H1 (cell line): ENCODE measurements at regions not wholly inside any gene's neighbourhood (a gene's known extent, or its start where the extent isn't known, plus 50 kb on each side); places are given as distances from the start of the nearest gene placed in this dataset.

Source experiments
- CTCF ChIA-PET: fragments of 300-600 bp; sonication (Branson Sonifier 250); formaldehyde crosslinking; loops from one replicate; lab custom pipeline; 2021; ENCODE audit not compliant: partially characterized antibody; lab: Charles Lee
- POLR2A ChIA-PET: fragments of 300-600 bp; sonication (Branson Sonifier 250); formaldehyde crosslinking; loops from one replicate; lab custom pipeline; 2021; ENCODE audit warnings: inconsistent platforms; ENCODE audit not compliant: partially characterized antibody; lab: Charles Lee
- DNase-seq, 2 experiments: peaks; one replicate each; pipeline versions ENCODE4 v3.0.0 to v3.0.0-alpha.2; 2010 to 2022; ENCODE audit warnings: low spot score in 2 of 2, low read depth in 1 of 2, mixed read lengths in 1 of 2
- FAIRE-seq: peaks from 2 replicates; lab custom pipeline; 2011; peaks lifted over from hg19 to GRCh38; lab: Jason Lieb, UNC
- H2AFZ ChIP-seq: 2 replicates; pipeline ENCODE4 v1.8.1; 2012; ENCODE audit warnings: low read length, inconsistent platforms
- H2AK5ac ChIP-seq: 2 replicates; pipeline ENCODE4 v1.6.1; 2013; ENCODE audit warnings: low read depth, low read length
- H2BK120ac ChIP-seq: replicated peaks from 2 replicates; pipeline ENCODE3; 2013; ENCODE audit warnings: low read depth, low read length, inconsistent platforms
- H2BK12ac ChIP-seq: 2 replicates; pipeline ENCODE4 v1.6.1; 2013; ENCODE audit warnings: low read depth, low read length
- H2BK15ac ChIP-seq: 2 replicates; pipeline ENCODE4 v1.6.1; 2013; ENCODE audit warnings: low read length
- H2BK20ac ChIP-seq: 2 replicates; pipeline ENCODE4 v1.6.1; 2013; ENCODE audit warnings: low read length
- H2BK5ac ChIP-seq: 2 replicates; pipeline ENCODE4 v1.6.1; 2013; ENCODE audit warnings: low read depth, low read length
- H3K14ac ChIP-seq: 2 replicates; pipeline ENCODE4 v1.6.1; 2013; ENCODE audit warnings: inconsistent platforms; ENCODE audit not compliant: insufficient read length
- H3K18ac ChIP-seq: 2 replicates; pipeline ENCODE4 v1.6.1; 2013; ENCODE audit warnings: low read length; ENCODE audit errors: extremely low read depth
- H3K23ac ChIP-seq: 2 replicates; pipeline ENCODE4 v1.6.1; 2013; ENCODE audit warnings: inconsistent platforms; ENCODE audit not compliant: insufficient read length
- H3K23me2 ChIP-seq: 2 replicates; pipeline ENCODE4 v1.6.1; 2013; ENCODE audit warnings: low read depth, low read length
- H3K27ac ChIP-seq: 2 replicates; pipeline ENCODE4 v1.6.1; 2011; ENCODE audit warnings: low read depth, low read length, inconsistent platforms
- H3K27me3 ChIP-seq, 4 experiments: replicated peaks in 1 of 4; 1 replicate in 1 of 4; 2 replicates in 3 of 4; pipeline versions ENCODE4 v1.6.1 to v1.8.1; 2011 to 2013; ENCODE audit warnings: low read length in 3 of 4, mild to moderate bottlenecking in 3 of 4, inconsistent platforms in 2 of 4, mixed read lengths in 2 of 4, moderate library complexity in 1 of 4; ENCODE audit not compliant: control insufficient read depth in 3 of 4, insufficient read depth in 3 of 4; ENCODE audit errors: extremely low read depth in 1 of 4
- H3K36me3 ChIP-seq, 4 experiments: 2 replicates each; pipeline versions ENCODE4 v1.6.1 to v1.8.1; 2011 to 2013; ENCODE audit warnings: mild to moderate bottlenecking in 4 of 4, low read length in 3 of 4, moderate library complexity in 2 of 4, control low read depth in 1 of 4, inconsistent platforms in 1 of 4; ENCODE audit not compliant: insufficient read depth in 4 of 4, control insufficient read depth in 2 of 4
- H3K4ac ChIP-seq: replicated peaks from 2 replicates; pipeline ENCODE3; 2013; ENCODE audit warnings: low read length, low read depth, mixed read lengths, inconsistent platforms; ENCODE audit not compliant: insufficient read length
- H3K4me1 ChIP-seq, 4 experiments: replicated peaks in 1 of 4; 1 replicate in 1 of 4; 2 replicates in 3 of 4; pipeline versions ENCODE4 v1.6.1 to v1.8.1; 2011 to 2013; ENCODE audit warnings: low read length in 3 of 4, inconsistent platforms in 2 of 4, mixed read lengths in 1 of 4; ENCODE audit not compliant: insufficient read depth in 4 of 4, control insufficient read depth in 3 of 4
- H3K4me2 ChIP-seq, 2 experiments: 2 replicates each; pipeline versions ENCODE4 v1.6.1 to v1.8.1; 2011 to 2013; ENCODE audit warnings: low read depth in 2 of 2, low read length in 2 of 2, control low read depth in 1 of 2, inconsistent platforms in 1 of 2, mild to moderate bottlenecking in 1 of 2; ENCODE audit not compliant: insufficient read depth in 1 of 2
- H3K4me3 ChIP-seq, 4 experiments: fragments of 200-600, 300-600 bp in 1 of 4; sonication (generic), shearing (Covaris generic), sonication (Bioruptor Twin) in 1 of 4; 2 replicates each; pipeline versions ENCODE4 v1.5.1 to v1.8.1; 2011 to 2016; ENCODE audit warnings: low read length in 4 of 4, low read depth in 3 of 4, control low read depth in 2 of 4, inconsistent platforms in 2 of 4, mild to moderate bottlenecking in 2 of 4, mixed read lengths in 1 of 4, moderate library complexity in 1 of 4; ENCODE audit not compliant: insufficient read depth in 2 of 4; ENCODE audit errors: extremely low read depth in 1 of 4
- H3K56ac ChIP-seq: replicated peaks from 2 replicates; pipeline ENCODE3; 2013; ENCODE audit warnings: low read depth, mild to moderate bottlenecking, mixed read lengths, low read length, inconsistent platforms; ENCODE audit not compliant: insufficient read length
- H3K79me1 ChIP-seq: 2 replicates; pipeline ENCODE4 v1.6.1; 2013; ENCODE audit warnings: low read depth, low read length, control low read depth
- H3K79me2 ChIP-seq, 2 experiments: 2 replicates each; pipeline versions ENCODE4 v1.6.1 to v1.8.1; 2012 to 2013; ENCODE audit warnings: low read length in 2 of 2, mild to moderate bottlenecking in 2 of 2, inconsistent platforms in 1 of 2; ENCODE audit not compliant: insufficient read depth in 2 of 2, control insufficient read depth in 1 of 2
- H3K9ac ChIP-seq, 4 experiments: replicated peaks in 1 of 4; 1 replicate in 1 of 4; 2 replicates in 3 of 4; pipeline versions ENCODE4 v1.6.1 to v1.8.1; 2011 to 2013; ENCODE audit warnings: low read depth in 3 of 4, low read length in 3 of 4, control low read depth in 2 of 4, mild to moderate bottlenecking in 2 of 4, moderate library complexity in 2 of 4, inconsistent platforms in 1 of 4; ENCODE audit errors: extremely low read depth in 1 of 4
- H3K9me3 ChIP-seq, 2 experiments: 2 replicates each; pipeline versions ENCODE4 v1.6.1 to v1.8.1; 2012 to 2013; ENCODE audit warnings: mild to moderate bottlenecking in 2 of 2, moderate library complexity in 2 of 2, control low read depth in 1 of 2, inconsistent platforms in 1 of 2, low read depth in 1 of 2, low read length in 1 of 2, mixed read lengths in 1 of 2; ENCODE audit not compliant: insufficient read depth in 2 of 2
- H4K20me1 ChIP-seq, 2 experiments: replicated peaks in 1 of 2; 2 replicates each; pipeline versions ENCODE3 to v1.8.1; 2011 to 2013; ENCODE audit warnings: inconsistent platforms in 2 of 2, low read length in 2 of 2, mild to moderate bottlenecking in 1 of 2; ENCODE audit not compliant: insufficient read depth in 2 of 2, control insufficient read depth in 1 of 2
- H4K5ac ChIP-seq: 2 replicates; pipeline ENCODE4 v1.6.1; 2013; ENCODE audit warnings: low read length, low read depth, mixed read lengths, inconsistent platforms; ENCODE audit not compliant: insufficient read length
- H4K8ac ChIP-seq: 2 replicates; pipeline ENCODE4 v1.8.0; 2013; ENCODE audit warnings: mild to moderate bottlenecking, moderate library complexity, low read length, inconsistent platforms; ENCODE audit not compliant: insufficient read depth; ENCODE audit errors: extremely low read depth
- H4K91ac ChIP-seq: replicated peaks from 2 replicates; pipeline ENCODE3; 2013; ENCODE audit warnings: low read length, mixed read lengths, inconsistent platforms; ENCODE audit not compliant: insufficient read length
- ASH2L ChIP-seq: fragments of 200-600, 300-600 bp; sonication (generic); IDR thresholded peaks from one replicate; pipeline ENCODE4 v1.7.1; 2017; ENCODE audit warnings: low read length
- ATF2 ChIP-seq: IDR thresholded peaks from 2 replicates; pipeline ENCODE4 v1.6.1; 2012; ENCODE audit warnings: low read length, inconsistent platforms
- CBX5 ChIP-seq: fragments of 300-800, 300-1000 bp; sonication (generic); IDR thresholded peaks from 2 replicates; pipeline ENCODE4 v1.7.1; 2016; ENCODE audit warnings: antibody characterized with exemption, low read length, low read depth
- CHD1 ChIP-seq: IDR thresholded peaks from 2 replicates; pipeline ENCODE4 v1.6.1; 2012; ENCODE audit warnings: low read depth, low read length, improper control_type of control experiment
- CREB1 ChIP-seq: IDR thresholded peaks from 2 replicates; pipeline ENCODE4 v1.6.1; 2012; ENCODE audit warnings: inconsistent platforms
- GABPA ChIP-seq: IDR thresholded peaks from 2 replicates; pipeline ENCODE4 v1.6.1; 2011; ENCODE audit warnings: mild to moderate bottlenecking, low read length, moderate library complexity, borderline replicate concordance; ENCODE audit not compliant: insufficient read depth
- HDAC6 ChIP-seq: IDR thresholded peaks from one replicate; pipeline ENCODE4 v1.7.1; 2012; ENCODE audit warnings: low read depth, mild to moderate bottlenecking, inconsistent platforms, low read length, moderate library complexity
- POLR2AphosphoS5 ChIP-seq: IDR thresholded peaks from 2 replicates; pipeline ENCODE4 v1.6.1; 2011; ENCODE audit warnings: low read depth, low read length
- SIX5 ChIP-seq: IDR thresholded peaks from 2 replicates; pipeline ENCODE4 v1.6.1; 2011; ENCODE audit warnings: mild to moderate bottlenecking, low read depth, low read length
- SUZ12 ChIP-seq: fragments of 200-600 bp; sonication (generic); IDR thresholded peaks from 2 replicates; pipeline ENCODE4 v1.6.1; 2012; ENCODE audit warnings: mild to moderate bottlenecking, inconsistent platforms, low read length, moderate library complexity, mixed read lengths
- WGBS, 2 experiments: shearing (Covaris generic) in 1 of 2; methylation state at CpG; one replicate each; pipeline versions ENCODE4 v1.1.6 to v1.1.7; 2013 to 2015; ENCODE audit warnings: low lambda C conversion rate in 2 of 2, mixed read lengths in 2 of 2, inconsistent platforms in 1 of 2, low coverage in 1 of 2, missing lambda C conversion rate in 1 of 2; ENCODE audit not compliant: insufficient replicate concordance in 2 of 2, insufficient coverage in 1 of 2, insufficient read length in 1 of 2; ENCODE audit errors: extremely low coverage in 1 of 2, missing lambda C conversion rate in 1 of 2; 5-methylcytosine and 5-hydroxymethylcytosine counted together
- TF ChIP-seq, protein P1 (sequence below), 3 experiments: IDR thresholded peaks; 1 replicate in 2 of 3; 2 replicates in 1 of 3; pipeline versions ENCODE4 v1.5.1 to v1.6.1; 2011; ENCODE audit warnings: low read length in 3 of 3, mild to moderate bottlenecking in 3 of 3, inconsistent platforms in 2 of 3, low read depth in 1 of 3, moderate library complexity in 1 of 3; ENCODE audit not compliant: insufficient read depth in 1 of 3; ENCODE audit errors: control extremely low read depth in 1 of 3

- H2BK12ac ChIP-seq, result no peak overlapping the region
- H2AFZ ChIP-seq, result no peak overlapping the region
- no peaks in the 10 kb centered on the region for H3K27me3 ChIP-seq
- H3K27ac ChIP-seq, result no peak overlapping the region
- no peak overlapping the region for H3K4me2 ChIP-seq
- H3K79me2 ChIP-seq, result no peaks in the 10 kb centered on the region
- no peak overlapping the region for H3K23ac ChIP-seq
- DNase-seq (no peak), FAIRE-seq (no peak)
- H3K56ac ChIP-seq, result no peak overlapping the region
- H2AK5ac ChIP-seq, result no peak overlapping the region
- no peak overlapping the region for H4K8ac ChIP-seq
- H3K4me1 ChIP-seq, result no peaks in the 10 kb centered on the region
- no peak overlapping the region for H4K5ac ChIP-seq
- CTCF ChIA-PET, result no interaction called here
- H3K4me3 ChIP-seq, result no peak overlapping the region
- no peaks in the 10 kb centered on the region for H3K23me2 ChIP-seq
- no peak overlapping the region for H2BK5ac ChIP-seq
- H2BK120ac ChIP-seq, result no peak overlapping the region
- H3K4ac ChIP-seq, result no peak overlapping the region
- peak overlapping the region; percentile 31 for H3K14ac ChIP-seq
- H4K91ac ChIP-seq, result no peak overlapping the region
- H4K20me1 ChIP-seq, result no peaks in the 10 kb centered on the region
- H2BK20ac ChIP-seq, result no peak overlapping the region
- POLR2A ChIA-PET, result no interaction called here
- peaks cover 86 to 100% of the 10 kb centered on the region in 2 experiments for H3K9me3 ChIP-seq
- no peaks in the 10 kb centered on the region for H3K79me1 ChIP-seq
- H3K18ac ChIP-seq, result no peak overlapping the region
- no peak overlapping the region for H2BK15ac ChIP-seq
- H3K9ac ChIP-seq, result no peak overlapping the region
- no peaks in the 10 kb centered on the region for H3K36me3 ChIP-seq
- WGBS, 2 experiments, result 82% methylated on average over 10 of the region's 10 CpGs; no CpG with 5 or more reads in 1 of the 2 experiments
- TF ChIP-seq CBX5 (no peak), GABPA (no peak), SIX5 (no peak), ATF2 (no peak), ASH2L (no peak), CHD1 (no peak), SUZ12 (no peak), HDAC6 (no peak), POLR2AphosphoS5 (no peak), CREB1 (no peak)
- TF ChIP-seq, protein P1, sequence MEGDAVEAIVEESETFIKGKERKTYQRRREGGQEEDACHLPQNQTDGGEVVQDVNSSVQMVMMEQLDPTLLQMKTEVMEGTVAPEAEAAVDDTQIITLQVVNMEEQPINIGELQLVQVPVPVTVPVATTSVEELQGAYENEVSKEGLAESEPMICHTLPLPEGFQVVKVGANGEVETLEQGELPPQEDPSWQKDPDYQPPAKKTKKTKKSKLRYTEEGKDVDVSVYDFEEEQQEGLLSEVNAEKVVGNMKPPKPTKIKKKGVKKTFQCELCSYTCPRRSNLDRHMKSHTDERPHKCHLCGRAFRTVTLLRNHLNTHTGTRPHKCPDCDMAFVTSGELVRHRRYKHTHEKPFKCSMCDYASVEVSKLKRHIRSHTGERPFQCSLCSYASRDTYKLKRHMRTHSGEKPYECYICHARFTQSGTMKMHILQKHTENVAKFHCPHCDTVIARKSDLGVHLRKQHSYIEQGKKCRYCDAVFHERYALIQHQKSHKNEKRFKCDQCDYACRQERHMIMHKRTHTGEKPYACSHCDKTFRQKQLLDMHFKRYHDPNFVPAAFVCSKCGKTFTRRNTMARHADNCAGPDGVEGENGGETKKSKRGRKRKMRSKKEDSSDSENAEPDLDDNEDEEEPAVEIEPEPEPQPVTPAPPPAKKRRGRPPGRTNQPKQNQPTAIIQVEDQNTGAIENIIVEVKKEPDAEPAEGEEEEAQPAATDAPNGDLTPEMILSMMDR (IDR thresholded peaks at IDR 0.05; ENCODE audit: control extremely low read depth in 1 of 3, insufficient read depth in 1 of 3, low read depth in 1 of 3, low read length in 3 of 3), result no peak
Measured at GRCh38 chr22:47445716-47446290, 683.4 kb downstream of the TBC1D22A start.
